PC-9 (cell line): ENCODE measurements at regions not wholly inside any gene's neighbourhood (a gene's known extent, or its start where the extent isn't known, plus 50 kb on each side); places are given as distances from the start of the nearest gene placed in this dataset.

ENCODE experiments used
- CTCF ChIP-seq: fragments of 200-600 bp; sonication (generic); conservative IDR thresholded peaks from 2 replicates; pipeline ENCODE4 v1.6.1; 2017; ENCODE audit warnings: mixed run types, antibody characterized with exemption, mild to moderate bottlenecking, moderate library complexity
- EZH2 ChIP-seq: fragments of 200-600 bp; sonication (generic); IDR thresholded peaks from 2 replicates; pipeline ENCODE4 v1.8.0; 2017; ENCODE audit warnings: antibody characterized with exemption, low read depth

GRCh38 chr15:96487245-96487644 lies 156.7 kb downstream of the NR2F2 start:
- TF ChIP-seq CTCF (no peak), EZH2 (no peak)
